ENCODE measurements at regions not wholly inside any gene's neighbourhood (a gene's known extent, or its start where the extent isn't known, plus 50 kb on each side); places are given as distances from the start of the nearest gene placed in this dataset.
A peak's percentile ranks its signal among the peaks of the same experiment; 100 is the strongest.

DNA sequence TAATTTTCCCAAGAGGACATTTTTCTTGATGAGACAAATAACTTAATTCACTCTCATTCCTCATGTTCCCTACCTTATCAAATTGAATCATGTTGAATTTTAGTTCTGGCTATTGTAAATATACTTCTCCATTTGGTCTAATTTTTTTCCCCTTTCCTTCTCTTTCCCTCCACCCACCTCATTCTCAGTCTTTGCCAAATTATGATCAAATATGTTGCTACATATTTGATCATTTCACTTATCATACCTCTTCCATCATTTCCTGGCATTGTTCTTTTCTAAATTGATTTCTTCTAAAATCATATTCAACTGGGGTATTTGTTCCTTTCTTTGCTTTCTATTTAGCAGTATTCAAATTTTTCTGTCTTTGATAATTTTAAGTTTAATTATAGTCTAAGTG lies 52.3 kb downstream of the HDGFL1 start:
- DNase-seq (ENCODE audit: low spot score), result no peak

GRCh38 chr6:22622351-22622750 lies 53.0 kb downstream of the HDGFL1 start:
- no peak for DNase-seq (ENCODE audit: low spot score)

- no peak for DNase-seq (ENCODE audit: low spot score)
These were observed 53.4 kb downstream of the HDGFL1 start for GRCh38 chr6:22622813-22623212.

- DNase-seq (ENCODE audit: low spot score), result no peak
These were observed 58.3 kb downstream of the HDGFL1 start for GRCh38 chr6:22627644-22628043.

- DNase-seq (ENCODE audit: low spot score), result peak; percentile 8
These were observed 61.7 kb downstream of the HDGFL1 start for GRCh38 chr6:22631091-22631490.

- no peak for DNase-seq (ENCODE audit: low spot score)
These were observed 63.3 kb downstream of the HDGFL1 start for GRCh38 chr6:22632581-22633145.

GRCh38 chr6:22636452-22636851 lies 67.1 kb downstream of the HDGFL1 start:
- DNase-seq (ENCODE audit: low spot score), result peak; percentile 19

GRCh38 chr6:22637782-22638181 lies 68.4 kb downstream of the HDGFL1 start:
- no peak for DNase-seq (ENCODE audit: low spot score)

DNA sequence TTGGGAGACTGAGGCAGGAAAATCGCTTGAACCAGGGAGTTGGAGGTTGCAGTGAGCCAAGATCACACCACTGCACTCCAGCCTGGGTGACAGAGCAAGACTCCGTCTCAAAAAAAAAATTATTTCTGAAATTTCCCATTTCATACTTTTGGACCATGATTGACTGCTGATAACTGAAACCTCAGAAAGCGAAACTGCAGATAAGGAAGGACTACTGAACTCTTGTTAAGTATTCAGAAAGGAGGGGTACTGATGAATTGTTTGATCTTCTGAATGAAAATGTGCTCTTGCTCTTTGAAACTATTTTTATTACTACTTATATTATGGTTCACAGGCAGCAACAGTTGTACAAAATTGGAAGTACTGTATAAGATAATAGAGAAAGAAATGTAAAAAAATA lies 69.0 kb downstream of the HDGFL1 start:
- DNase-seq (ENCODE audit: low spot score), result no peak

GRCh38 chr6:22642254-22642653 lies 72.9 kb downstream of the HDGFL1 start:
- no peak for DNase-seq (ENCODE audit: low spot score)

DNA sequence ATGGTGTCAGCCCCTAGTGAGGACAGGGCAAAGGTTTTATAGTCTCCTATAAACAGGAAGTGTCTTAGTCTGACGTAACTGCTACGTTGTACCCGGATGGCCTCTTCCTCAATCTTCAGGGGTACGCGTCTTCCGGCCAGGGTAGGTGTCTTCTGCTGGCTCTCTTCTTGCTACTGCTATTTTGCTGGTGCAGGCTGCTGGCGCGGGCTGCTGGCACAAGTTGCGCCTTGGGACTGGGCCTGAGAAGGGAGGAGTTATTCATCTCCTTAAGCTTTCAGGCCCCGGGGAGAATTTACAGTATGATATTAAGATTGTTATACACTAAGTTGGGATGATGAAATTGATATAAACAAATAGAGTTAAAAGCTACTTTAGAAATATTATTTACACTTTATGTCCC lies 74.4 kb downstream of the HDGFL1 start:
- no peak for DNase-seq (ENCODE audit: low spot score)

- DNase-seq (ENCODE audit: low spot score), result no peak
These were observed 78.4 kb downstream of the HDGFL1 start for GRCh38 chr6:22647719-22648118.

- no peak for DNase-seq (ENCODE audit: low spot score)
These were observed 82.4 kb downstream of the HDGFL1 start for GRCh38 chr6:22651731-22652130.

DNA sequence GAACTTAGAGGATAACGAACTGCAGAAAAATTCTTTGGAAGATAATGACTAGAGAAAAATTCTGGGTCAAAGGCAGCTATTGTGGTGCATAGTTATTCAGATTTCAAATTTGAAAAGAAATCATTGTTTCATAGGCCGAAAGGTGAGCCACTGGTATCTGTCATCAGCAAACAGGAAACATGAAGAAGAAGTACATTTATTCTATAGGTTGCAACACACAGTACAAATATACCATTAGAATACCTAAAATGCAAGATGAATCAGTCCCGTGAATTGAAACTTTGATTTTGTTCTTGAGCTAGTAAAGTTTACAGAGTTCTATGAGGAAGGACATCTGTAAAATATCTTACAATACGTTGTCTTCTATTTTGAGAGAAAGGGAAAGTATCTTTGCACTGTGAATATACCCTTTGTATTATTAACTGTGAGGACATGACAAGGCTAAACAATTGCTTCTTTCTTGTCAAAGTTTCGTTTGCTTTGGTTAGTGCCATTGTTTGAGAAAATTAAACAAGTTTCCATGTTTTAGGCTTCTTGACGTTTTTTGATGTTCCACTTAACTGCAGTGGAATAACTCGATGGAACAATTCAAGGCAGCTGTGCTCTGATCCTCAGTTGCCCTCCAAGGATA lies 84.7 kb downstream of the HDGFL1 start:
- no peak for DNase-seq (ENCODE audit: low spot score)

- DNase-seq (ENCODE audit: low spot score), result peak; percentile 50
These were observed 87.5 kb downstream of the HDGFL1 start for GRCh38 chr6:22656706-22657351.

- DNase-seq (ENCODE audit: low spot score), result peak; percentile 1
These were observed 88.1 kb downstream of the HDGFL1 start for GRCh38 chr6:22657352-22657980.

DNA sequence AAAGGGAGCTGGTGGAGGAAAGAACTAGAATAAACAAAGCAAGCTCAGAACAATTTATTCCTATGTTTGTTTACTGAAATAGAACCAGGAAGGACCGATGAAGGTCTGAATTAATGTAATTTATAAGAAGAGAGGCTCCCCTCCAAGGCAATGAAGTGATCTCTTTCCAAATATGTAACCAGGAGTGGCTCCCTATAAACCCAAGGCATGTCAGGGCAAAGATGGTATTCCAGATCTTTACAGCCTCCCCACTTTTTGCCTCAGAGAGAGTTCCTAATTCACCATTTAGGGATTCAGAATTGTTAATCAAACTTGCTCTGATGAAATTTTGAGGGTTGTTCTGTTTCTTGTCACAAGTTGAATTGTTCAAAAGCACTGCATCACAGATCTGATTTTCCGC lies 88.8 kb downstream of the HDGFL1 start:
- DNase-seq (ENCODE audit: low spot score), result no peak

GRCh38 chr6:22658934-22659333 lies 89.6 kb downstream of the HDGFL1 start:
- no peak for DNase-seq (ENCODE audit: low spot score)

DNA sequence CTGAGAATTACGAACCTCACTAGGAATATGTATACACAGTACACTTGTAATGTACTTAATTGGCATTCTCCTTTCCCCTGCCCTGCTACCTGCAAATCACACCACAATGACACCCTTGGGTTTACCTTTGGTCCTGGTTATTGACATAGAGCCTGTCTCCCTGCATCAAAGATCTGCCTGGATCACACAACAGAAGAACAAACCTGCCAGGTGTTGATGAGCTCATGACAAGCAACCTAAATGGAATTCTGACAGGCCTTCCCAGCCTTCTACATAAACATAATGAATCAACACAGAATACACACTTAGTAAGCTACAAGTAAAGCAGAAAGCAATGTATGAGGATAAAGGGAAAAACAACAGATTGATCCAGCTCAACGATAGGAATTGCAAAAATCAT lies 95.6 kb downstream of the HDGFL1 start:
- DNase-seq (ENCODE audit: low spot score), result peak; percentile 52

DNA sequence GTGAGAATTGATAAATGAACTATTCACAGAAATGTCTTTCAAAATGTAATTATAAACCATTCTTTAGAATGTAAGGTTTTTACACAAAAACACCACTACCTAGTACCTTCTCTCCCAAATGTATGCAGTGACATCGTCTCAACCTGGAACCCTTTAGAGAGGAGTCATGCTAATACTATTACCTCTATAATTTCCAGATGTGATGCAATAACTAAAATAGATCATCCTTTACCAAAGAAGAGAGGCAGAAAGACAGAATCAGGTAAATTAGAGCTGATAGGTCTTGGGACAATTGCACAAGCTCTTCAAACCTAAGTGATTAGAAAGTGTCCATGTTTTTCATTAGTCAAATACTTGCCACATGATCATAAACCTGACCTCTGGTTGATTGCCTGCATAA lies 96.7 kb downstream of the HDGFL1 start:
- DNase-seq (ENCODE audit: low spot score), result no peak

GRCh38 chr6:22666586-22666985 lies 97.2 kb downstream of the HDGFL1 start:
- DNase-seq (ENCODE audit: low spot score), result no peak

DNA sequence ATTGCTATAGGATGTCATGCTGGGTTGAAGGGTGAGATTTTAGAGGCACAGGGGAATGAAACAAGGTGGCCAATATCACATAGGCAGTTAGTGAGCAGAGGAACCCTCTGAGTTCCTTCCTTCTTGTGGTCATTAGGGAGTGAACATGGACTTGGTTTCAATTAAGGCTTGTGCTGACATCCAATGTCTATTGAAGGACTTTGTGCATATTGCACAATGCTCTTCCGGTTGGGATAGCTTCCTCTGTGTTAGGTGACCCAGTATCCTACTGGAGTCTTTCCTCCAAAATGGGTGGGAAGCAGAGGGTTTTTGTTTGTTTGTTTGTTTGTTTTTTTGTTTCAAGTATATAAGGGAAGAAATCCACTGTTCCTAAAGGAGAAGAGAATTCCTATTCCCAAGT lies 98.5 kb downstream of the HDGFL1 start:
- no peak for DNase-seq (ENCODE audit: low spot score)

DNA sequence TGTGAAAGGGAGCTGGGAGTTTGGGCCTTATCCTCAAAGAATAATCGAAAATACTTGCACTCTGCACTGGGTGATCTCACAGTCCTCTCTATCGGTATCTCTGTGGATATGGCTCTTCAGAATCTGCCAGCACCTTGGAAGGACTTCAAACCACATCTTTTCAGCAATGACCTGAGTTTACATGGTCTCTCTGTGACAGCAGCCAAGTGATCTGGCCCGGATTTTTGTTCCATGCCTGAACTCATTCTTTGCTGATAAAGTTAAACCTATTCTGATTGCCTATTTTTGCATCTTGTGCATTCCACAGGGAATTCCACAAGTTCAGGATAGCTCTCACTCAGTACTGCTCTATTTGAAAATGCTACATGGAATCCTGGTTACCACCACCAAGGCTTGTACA lies 98.9 kb downstream of the HDGFL1 start:
- no peak for DNase-seq (ENCODE audit: low spot score)
